Sigmoid colon (tissue), 4 donors: ENCODE measurements at regions not wholly inside any gene's neighbourhood (a gene's known extent, or its start where the extent isn't known, plus 50 kb on each side); places are given as distances from the start of the nearest gene placed in this dataset.

ENCODE experiments used
- CTCF ChIP-seq, 4 experiments: fragments of 450-650 bp in 3 of 4; fragments of 200-600 bp in 1 of 4; IDR thresholded peaks; one replicate each; pipeline ENCODE4 v1.5.1; 2016 to 2019; ENCODE audit warnings: antibody characterized with exemption in 4 of 4, mild to moderate bottlenecking in 3 of 4, moderate library complexity in 2 of 4
- EP300 ChIP-seq, 4 donors: sonication (generic); formaldehyde crosslinking; IDR thresholded peaks; one replicate each; pipeline ENCODE4 v1.6.1; 2017; ENCODE audit warnings: antibody characterized with exemption in 4 of 4
- POLR2A ChIP-seq, 2 donors: fragments of 450-650 bp; IDR thresholded peaks; one replicate each; pipeline ENCODE4 v1.6.1; 2016; ENCODE audit warnings: antibody characterized with exemption in 2 of 2, mild to moderate bottlenecking in 2 of 2, moderate library complexity in 2 of 2
- POLR2AphosphoS5 ChIP-seq, 4 donors: sonication (generic); formaldehyde crosslinking; IDR thresholded peaks; one replicate each; pipeline ENCODE4 v1.6.1; 2017; ENCODE audit warnings: antibody characterized with exemption in 4 of 4

- TF ChIP-seq CTCF (IDR thresholded peaks at IDR 0.05): no peak
- no peak for TF ChIP-seq POLR2A (IDR thresholded peaks at IDR 0.05)
- no peak for TF ChIP-seq EP300 (IDR thresholded peaks at IDR 0.05)
- no peak for TF ChIP-seq POLR2AphosphoS5 (IDR thresholded peaks at IDR 0.05)
Observed at GRCh38 chr13:65336916-65337315, 1893.2 kb downstream of the PCDH9 start.
